Epithelial cell of proximal tubule (primary cell): ENCODE measurements at regions not wholly inside any gene's neighbourhood (a gene's known extent, or its start where the extent isn't known, plus 50 kb on each side); places are given as distances from the start of the nearest gene placed in this dataset.

Experiments
- DNase-seq: peaks from one replicate; pipeline ENCODE4 v3.0.0-alpha.2; 2011; ENCODE audit warnings: low read depth
- H3K4me3 ChIP-seq: 2 replicates; pipeline ENCODE4 v1.5.1; 2011; ENCODE audit warnings: low read depth, mild to moderate bottlenecking, low read length
- TF ChIP-seq, protein P1 (sequence below): conservative IDR thresholded peaks from 2 replicates; pipeline ENCODE4 v1.5.1; 2012; ENCODE audit warnings: low read depth, mild to moderate bottlenecking, low read length

DNA sequence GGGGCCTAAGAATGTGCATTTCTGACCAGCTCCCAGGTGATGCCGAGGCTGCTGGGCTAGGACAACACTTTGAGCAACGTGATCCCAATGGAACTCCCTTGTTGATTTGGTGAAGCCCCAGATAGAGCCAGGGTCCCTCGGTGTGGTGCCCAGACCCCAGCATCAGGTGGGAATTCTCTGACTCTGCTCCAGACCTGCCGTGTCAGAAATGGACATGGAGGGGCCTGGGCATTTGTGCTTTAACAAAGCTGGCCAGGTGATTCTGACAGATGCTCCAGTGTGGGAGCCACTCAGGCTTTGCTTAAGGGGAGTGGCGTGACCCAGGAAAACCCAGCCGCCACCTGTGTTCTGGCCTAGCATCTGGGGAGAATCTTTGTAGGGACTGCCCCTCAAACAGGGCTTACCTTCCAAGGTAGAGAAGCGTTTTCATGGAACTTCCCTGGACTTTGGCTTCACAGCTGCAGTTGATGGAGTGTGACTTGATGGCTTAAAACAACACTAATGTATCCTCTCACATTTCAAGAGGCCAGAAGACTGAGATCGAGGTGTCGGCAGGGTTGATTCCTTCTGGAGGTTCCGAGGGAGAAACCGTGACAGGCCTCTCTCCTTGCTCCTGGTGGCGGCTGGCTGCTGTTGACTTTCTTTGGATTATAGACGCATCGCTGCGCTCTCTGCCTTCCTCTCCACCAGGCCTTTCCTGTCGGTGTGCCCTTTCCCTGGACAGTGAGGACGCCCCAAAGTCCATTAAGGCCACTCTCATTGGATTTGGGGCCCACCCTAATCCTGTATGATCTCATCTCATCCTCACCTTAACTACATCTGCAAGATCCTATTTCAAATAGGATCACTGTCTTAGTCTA lies 57.0 kb upstream of the HDAC4 start:
- TF ChIP-seq, protein P1, sequence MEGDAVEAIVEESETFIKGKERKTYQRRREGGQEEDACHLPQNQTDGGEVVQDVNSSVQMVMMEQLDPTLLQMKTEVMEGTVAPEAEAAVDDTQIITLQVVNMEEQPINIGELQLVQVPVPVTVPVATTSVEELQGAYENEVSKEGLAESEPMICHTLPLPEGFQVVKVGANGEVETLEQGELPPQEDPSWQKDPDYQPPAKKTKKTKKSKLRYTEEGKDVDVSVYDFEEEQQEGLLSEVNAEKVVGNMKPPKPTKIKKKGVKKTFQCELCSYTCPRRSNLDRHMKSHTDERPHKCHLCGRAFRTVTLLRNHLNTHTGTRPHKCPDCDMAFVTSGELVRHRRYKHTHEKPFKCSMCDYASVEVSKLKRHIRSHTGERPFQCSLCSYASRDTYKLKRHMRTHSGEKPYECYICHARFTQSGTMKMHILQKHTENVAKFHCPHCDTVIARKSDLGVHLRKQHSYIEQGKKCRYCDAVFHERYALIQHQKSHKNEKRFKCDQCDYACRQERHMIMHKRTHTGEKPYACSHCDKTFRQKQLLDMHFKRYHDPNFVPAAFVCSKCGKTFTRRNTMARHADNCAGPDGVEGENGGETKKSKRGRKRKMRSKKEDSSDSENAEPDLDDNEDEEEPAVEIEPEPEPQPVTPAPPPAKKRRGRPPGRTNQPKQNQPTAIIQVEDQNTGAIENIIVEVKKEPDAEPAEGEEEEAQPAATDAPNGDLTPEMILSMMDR, result no peak
- DNase-seq, result no peak
- H3K4me3 ChIP-seq, result no peak overlapping the region

GRCh38 chr2:239456940-239457339 lies 56.1 kb upstream of the HDAC4 start:
- no peak for DNase-seq
- TF ChIP-seq, protein P1, result no peak
- no peak overlapping the region for H3K4me3 ChIP-seq

DNA sequence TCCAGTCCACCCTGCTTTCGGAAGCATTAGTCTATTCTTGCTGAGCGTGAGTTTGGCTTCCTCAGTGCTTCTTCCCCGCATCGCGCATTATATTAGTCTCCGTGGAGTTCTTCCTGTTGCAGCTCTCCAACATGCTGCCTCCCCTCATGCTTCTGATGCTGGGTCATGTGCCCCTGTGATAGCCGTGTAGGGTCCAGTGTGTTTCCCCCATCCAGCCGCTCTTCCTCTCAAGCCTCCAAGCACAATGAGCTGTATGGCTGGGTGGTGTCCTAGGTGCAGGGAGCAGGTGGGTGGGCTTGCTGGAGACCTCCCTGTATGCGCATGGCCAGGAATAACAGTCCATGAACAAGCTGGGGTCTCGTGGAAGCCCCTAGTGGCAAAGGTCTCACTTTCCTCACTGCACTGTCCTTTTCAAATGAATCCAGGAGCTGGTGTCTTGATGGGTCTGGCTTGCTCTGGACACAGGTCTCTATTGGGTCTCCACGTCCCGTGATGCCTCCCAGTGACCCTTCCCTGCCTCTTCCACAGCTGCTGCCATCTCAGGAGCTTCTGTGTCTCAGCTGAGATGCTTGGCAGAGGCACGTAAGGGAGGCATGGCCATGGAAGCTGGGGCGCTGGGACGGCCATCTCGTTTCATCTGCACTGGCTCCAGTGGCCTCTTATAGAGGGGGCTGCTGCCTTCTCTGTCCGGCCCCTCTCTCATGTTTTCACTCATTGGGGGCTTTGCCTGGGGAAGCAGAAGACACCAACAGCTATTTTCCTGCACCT lies 54.8 kb upstream of the HDAC4 start:
- DNase-seq, result no peak
- H3K4me3 ChIP-seq, result no peak overlapping the region
- TF ChIP-seq, protein P1, result no peak

- no peak for DNase-seq
- TF ChIP-seq, protein P1, result no peak
- H3K4me3 ChIP-seq, result no peak overlapping the region
These were observed 53.7 kb upstream of the HDAC4 start for GRCh38 chr2:239454507-239454906.
